Stimulated activated CD8-positive, alpha-beta memory T cell treated with anti-CD3 and anti-CD28 coated beads, Interleukin-4, amount 100 ng/mL, for 4 hours (primary cell): ENCODE measurements at regions not wholly inside any gene's neighbourhood (a gene's known extent, or its start where the extent isn't known, plus 50 kb on each side); places are given as distances from the start of the nearest gene placed in this dataset.

ENCODE experiments used
- DNase-seq, 2 donors: peaks; one replicate each; pipeline ENCODE4 v3.0.0-alpha.2; 2020; ENCODE audit warnings: low read depth in 2 of 2, low spot score in 1 of 2

DNA sequence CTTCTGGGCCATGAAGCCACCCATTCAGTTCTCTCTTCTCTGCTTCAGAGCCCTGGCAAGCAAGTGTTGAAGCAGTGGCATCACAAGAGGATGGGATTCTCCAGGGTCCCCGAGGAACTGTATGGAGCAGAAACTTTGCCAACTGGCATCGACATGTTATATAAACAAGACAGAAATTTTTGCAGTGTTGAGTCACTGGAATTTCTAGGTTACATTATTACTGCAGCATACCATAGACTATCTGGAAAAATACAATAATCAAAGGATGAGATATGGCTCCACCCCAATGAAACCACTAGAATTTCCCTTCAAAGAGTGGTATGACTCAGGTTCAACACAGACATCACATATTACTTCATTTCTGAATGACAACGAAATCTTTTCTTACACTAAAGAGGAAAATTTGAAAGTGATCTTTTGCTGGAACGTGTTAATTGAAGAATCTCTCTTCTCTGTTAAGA lies 343.0 kb upstream of the DYNLRB2 start:
- DNase-seq: no peak

- no peak for DNase-seq
Measured at GRCh38 chr16:80191928-80192327, 348.9 kb upstream of the DYNLRB2 start.

- DNase-seq: no peak
Measured at GRCh38 chr16:80189476-80190175, 351.2 kb upstream of the DYNLRB2 start.

DNA sequence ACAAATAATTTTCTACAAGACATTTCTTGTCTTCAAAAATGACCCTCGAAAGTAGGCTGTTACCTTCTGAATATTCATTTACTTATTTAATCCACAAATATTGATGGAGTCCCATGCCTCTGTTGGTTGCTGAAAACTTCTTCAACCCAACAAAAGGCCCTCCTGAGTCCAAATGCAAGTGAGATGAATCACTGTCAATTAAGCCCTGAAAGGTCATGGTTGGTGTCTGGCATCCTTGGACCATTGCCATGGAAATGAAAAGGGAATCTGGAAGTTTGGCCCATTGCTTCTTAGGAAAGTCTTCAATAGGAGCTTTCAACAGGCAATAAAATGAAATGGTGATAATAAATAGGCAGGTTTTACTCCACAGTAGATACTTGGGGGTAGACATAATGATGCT lies 364.7 kb upstream of the DYNLRB2 start:
- no peak for DNase-seq

- no peak for DNase-seq
Measured at GRCh38 chr16:80175011-80175410, 365.8 kb upstream of the DYNLRB2 start.

DNA sequence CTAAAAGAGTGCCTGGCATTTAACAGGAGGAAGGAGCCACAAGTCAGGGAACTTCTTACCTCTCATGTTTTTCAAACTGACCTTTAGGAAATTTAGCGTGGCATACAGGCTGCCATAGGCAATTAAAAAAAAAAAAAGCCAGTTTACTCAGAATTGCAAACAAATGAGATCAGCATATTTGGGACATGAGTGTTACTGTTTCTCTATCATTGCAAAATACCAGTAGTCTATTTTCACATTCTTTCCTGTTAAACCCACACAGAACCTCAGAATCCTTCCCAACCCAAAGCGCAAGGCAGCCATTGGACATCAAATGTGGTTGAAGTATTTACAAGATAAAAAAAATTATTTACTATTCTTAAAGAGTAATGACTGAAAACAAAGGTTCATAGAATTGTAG lies 366.4 kb upstream of the DYNLRB2 start:
- DNase-seq: no peak

DNA sequence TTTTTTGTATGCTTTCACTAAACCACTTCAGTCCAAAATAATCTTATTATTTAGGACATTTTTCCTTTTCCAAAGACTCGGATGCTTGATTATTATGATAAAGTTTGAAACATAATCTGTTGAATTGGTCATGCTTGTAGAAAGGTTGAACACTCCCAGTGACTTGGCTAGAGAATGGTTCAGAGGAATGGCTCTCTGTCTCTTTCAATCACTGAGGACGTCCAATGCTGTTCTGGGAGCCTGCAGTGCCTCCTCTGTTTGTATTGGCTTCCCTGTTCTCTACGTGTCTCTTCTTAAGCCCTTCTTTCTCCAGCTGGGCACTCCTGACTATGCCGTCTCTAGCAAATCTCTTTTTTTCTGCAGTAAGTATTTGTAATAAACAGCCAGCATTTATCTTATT lies 369.0 kb upstream of the DYNLRB2 start:
- no peak for DNase-seq

DNA sequence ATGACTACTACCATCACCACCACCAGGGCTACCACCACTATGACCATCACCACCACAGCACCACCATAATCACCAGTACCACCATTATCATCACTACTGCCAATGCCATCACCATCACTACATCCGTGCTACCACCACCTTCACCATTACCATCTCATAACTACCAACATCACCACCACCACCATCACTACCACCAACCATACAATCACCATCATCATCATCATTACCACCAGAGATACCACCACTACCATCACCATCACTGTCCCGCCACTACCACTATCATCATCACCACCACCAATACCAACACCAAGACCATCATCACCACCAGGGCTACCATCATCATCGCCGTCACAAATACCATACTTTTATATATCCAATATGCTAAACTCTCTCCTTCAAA lies 369.6 kb upstream of the DYNLRB2 start:
- DNase-seq: no peak

DNA sequence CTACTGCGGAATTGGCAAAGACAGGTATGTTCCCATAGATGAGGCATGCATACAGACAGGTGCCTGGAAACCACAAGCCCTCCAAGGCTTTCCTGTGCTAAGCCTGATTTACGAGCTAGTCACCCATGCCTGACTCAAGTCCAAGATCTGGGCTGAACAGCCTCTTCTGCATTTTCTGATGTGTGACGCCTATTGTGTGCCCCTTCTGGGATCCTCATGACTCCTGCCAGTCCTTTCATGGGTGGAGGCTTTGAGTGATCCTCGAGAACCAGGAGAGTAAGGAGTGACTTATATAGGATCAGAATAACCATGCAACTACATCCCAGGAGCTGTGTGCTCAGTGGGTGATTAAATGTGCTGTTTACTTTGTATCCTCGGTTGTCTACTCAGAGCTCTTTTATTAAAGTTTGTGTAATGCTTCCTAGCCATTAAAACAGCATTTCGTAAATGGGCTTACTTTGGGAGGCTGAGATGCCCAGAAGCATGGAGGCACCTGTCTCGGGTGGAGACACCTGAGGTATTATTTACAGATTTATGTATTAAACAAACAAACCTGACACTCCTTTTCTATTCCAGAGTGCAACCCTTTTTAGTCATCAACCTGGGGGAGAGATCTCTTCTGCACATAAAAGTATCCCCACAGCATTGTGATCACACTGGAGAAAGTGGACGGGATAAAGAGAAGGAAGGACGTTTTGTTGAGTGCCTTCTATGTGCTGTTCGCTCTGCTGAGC lies 373.0 kb upstream of the DYNLRB2 start:
- no peak for DNase-seq

GRCh38 chr16:80166082-80166481 lies 374.7 kb upstream of the DYNLRB2 start:
- no peak for DNase-seq

DNA sequence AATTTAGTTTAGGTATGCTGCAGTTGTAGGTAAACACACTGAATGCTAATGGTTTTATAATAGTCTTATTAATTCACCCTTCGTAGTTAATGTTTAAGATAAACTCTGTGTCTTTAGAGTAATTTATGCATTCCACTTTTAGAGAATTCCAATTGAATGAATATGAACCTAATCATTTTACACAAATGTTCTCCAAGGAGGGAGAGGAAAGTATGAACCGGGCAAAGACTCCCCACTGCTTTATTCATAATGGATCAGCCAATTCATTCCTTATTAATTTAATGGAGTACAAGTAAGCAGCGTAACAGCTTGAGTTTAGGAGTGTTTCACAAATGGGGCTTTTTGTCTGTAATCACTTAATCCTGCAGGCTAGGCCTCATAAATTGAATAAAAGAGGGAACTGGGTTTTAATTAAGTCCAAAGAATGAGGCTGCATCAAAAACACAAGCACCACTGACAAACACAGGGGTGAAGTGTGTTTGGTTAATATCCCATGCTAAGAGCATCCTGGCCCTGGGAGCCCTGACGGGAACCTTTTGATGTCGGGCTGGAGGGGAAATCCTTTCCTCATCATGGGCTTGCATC lies 375.7 kb upstream of the DYNLRB2 start:
- DNase-seq: no peak

DNA sequence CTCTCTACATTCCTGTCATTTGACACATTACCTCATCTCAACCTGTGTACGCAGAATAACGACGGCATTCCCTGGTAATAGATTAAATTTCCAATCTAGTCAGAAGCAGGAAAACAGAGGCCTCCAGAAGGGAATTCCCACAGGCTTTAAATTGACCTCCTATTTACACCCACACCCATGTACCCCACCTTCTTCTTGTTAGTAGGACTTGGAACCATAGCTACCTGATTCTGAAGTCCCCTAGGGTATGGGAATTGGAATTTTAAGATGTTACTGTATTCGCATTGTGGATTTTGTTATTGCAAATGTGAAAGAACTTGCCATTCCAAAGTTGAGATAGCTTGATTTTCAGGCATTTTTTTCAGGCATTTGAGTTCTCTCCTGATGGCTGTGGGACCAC lies 377.5 kb upstream of the DYNLRB2 start:
- no peak for DNase-seq

DNA sequence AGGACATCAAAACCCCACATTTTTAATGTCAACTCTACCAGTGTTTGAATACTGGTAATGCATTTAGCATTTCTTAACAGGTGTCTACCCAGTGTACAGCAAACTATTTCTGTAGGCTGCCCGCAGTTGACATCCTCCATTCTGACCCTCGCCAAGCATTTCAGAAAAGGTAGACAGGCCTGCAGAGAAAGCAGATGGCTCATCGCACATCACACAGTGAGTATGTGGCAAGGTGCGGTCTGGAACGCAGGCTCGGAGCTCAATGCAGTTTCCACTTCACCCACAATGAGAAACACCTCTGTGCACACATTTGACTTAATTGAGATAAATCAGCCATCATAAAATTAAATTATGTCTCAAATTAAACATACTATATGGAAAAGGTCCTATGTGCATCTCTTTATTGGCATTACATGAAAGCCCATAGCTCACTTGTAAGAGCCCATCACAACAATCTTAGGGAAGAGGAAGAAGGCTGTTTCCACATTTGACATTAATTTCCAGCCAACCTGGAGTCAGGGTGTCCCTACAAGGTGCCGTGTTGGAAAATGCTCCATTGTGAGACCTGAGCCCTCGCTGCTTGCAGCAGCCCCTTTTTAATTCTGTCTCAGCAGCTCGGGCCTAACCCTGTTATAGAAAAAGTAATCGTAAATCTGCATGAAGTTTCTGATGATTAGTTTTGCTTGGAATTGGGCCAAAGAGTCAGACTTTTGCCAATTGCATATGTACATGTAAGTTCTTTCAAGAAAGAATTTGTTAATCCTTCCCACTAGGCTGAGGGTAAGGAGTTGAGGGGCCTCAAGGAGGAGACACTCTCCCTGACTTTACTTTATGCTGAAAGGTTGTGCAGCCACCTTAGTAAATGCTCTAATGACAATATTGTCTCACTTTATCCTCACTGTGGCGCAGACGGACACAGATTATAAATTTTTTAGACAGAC lies 378.7 kb upstream of the DYNLRB2 start:
- no peak for DNase-seq

- no peak for DNase-seq
Measured at GRCh38 chr16:80158766-80159165, 382.0 kb upstream of the DYNLRB2 start.

- no peak for DNase-seq
Measured at GRCh38 chr16:80151722-80152111, 389.1 kb upstream of the DYNLRB2 start.

GRCh38 chr16:80150978-80151721 lies 389.6 kb upstream of the DYNLRB2 start:
- DNase-seq: no peak

- no peak for DNase-seq
Measured at GRCh38 chr16:80148826-80149225, 392.0 kb upstream of the DYNLRB2 start.

DNA sequence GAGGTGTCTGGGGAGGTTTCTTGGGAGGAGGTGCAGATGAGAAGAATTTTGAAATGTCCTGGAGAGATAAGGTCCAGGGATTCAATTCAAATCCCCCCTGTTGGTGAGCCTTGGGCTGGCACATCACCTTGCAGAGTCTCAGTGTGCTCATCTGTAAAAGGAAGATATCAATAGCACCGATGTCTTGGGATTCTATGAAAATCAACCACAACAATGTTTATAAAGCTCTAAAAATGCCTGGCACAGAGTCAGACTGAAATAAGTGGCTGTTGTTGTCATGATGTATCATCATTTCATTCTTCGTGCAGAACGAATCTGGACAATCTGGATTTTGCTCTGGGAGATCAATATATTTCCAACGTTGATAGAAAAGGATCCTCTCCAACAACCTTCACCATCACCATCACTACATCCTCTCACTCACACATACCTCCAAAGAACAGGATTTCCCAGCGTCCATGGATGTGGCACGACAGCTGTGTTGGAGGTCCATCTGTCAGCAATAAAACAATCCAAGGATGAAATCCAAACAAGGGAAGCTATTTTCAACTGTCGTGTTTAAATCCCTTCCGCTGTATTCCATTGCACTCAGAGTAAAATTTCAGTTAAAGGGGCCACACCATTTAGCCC lies 393.7 kb upstream of the DYNLRB2 start:
- DNase-seq: no peak

- DNase-seq: no peak
Measured at GRCh38 chr16:80144191-80144590, 396.6 kb upstream of the DYNLRB2 start.

GRCh38 chr16:80142940-80143339 lies 397.9 kb upstream of the DYNLRB2 start:
- no peak for DNase-seq
